Endothelial cell of umbilical vein (primary cell): ENCODE measurements at regions not wholly inside any gene's neighbourhood (a gene's known extent, or its start where the extent isn't known, plus 50 kb on each side); places are given as distances from the start of the nearest gene placed in this dataset.

Source experiments
- BruUV-seq: library from RNA; stranded (reverse); fragments of 400-500 nt; replicated peaks from 2 replicates; lab custom pipeline; 2021; lab: Mats Ljungman, UMichigan
- CTCF ChIA-PET: fragments of 300-600, 350-600 bp; sonication (Branson Sonifier 250); formaldehyde crosslinking; loops from one replicate; lab custom pipeline; 2021; ENCODE audit warnings: antibody characterized with exemption, inconsistent platforms; lab: Charles Lee
- POLR2A ChIA-PET: fragments of 300-600, 350-600 bp; sonication (Branson Sonifier 250); formaldehyde crosslinking; loops from one replicate; lab custom pipeline; 2021; ENCODE audit warnings: antibody characterized with exemption, inconsistent platforms; lab: Charles Lee
- DNase-seq: peaks from one replicate; pipeline ENCODE4 v3.0.0-alpha.2; 2011; ENCODE audit warnings: low read depth, low spot score
- FAIRE-seq: peaks from 2 replicates; lab custom pipeline; 2011; peaks lifted over from hg19 to GRCh38; lab: Jason Lieb, UNC
- H2AFZ ChIP-seq: 2 replicates; pipeline ENCODE4 v1.6.0; 2012; ENCODE audit warnings: low read depth, low read length, control low read depth, inconsistent platforms
- H3K27ac ChIP-seq: 2 replicates; pipeline ENCODE4 v1.5.1; 2011; ENCODE audit warnings: low read depth, mild to moderate bottlenecking, control low read depth, low read length, moderate library complexity; ENCODE audit not compliant: insufficient read depth
- H3K27me3 ChIP-seq, 2 experiments: 2 replicates each; pipeline versions ENCODE4 v1.6.0 to v1.6.1; 2011; ENCODE audit warnings: low read length in 2 of 2, mixed read lengths in 1 of 2; ENCODE audit not compliant: control insufficient read depth in 2 of 2, insufficient read depth in 2 of 2
- H3K36me3 ChIP-seq, 2 experiments: 2 replicates in 1 of 2; 3 replicates in 1 of 2; pipeline ENCODE4 v1.5.1; 2011; ENCODE audit warnings: low read length in 2 of 2, mild to moderate bottlenecking in 1 of 2, moderate library complexity in 1 of 2; ENCODE audit not compliant: control insufficient read depth in 2 of 2, insufficient read depth in 2 of 2; ENCODE audit errors: extremely low read depth in 1 of 2
- H3K4me1 ChIP-seq: 3 replicates; pipeline ENCODE4 v1.5.1; 2011; ENCODE audit warnings: mild to moderate bottlenecking, low read length; ENCODE audit not compliant: control insufficient read depth, insufficient read depth; ENCODE audit errors: extremely low read depth
- H3K4me2 ChIP-seq: 2 replicates; pipeline ENCODE4 v1.6.1; 2011; ENCODE audit warnings: low read length, control low read depth, mixed read lengths; ENCODE audit not compliant: insufficient read depth
- H3K4me3 ChIP-seq, 3 experiments: fragments of 200-600 bp in 1 of 3; sonication (generic), shearing (Covaris generic) in 1 of 3; replicated peaks in 1 of 3; 2 replicates each; pipeline ENCODE4 v1.5.1; 2011 to 2016; ENCODE audit warnings: control low read depth in 3 of 3, low read length in 3 of 3, mild to moderate bottlenecking in 2 of 3, inconsistent platforms in 1 of 3, low read depth in 1 of 3, moderate library complexity in 1 of 3; ENCODE audit not compliant: insufficient read depth in 1 of 3
- H3K79me2 ChIP-seq: 2 replicates; pipeline ENCODE4 v1.6.0; 2012; ENCODE audit warnings: low read length, inconsistent platforms; ENCODE audit not compliant: control insufficient read depth, insufficient read depth
- H3K9ac ChIP-seq: replicated peaks from 2 replicates; pipeline ENCODE3; 2011; ENCODE audit warnings: low read length, control low read depth; ENCODE audit not compliant: insufficient read depth; ENCODE audit errors: extremely low read depth
- H3K9me1 ChIP-seq: replicated peaks from 3 replicates; pipeline ENCODE4 v1.6.0; 2011; ENCODE audit warnings: mild to moderate bottlenecking, low read length; ENCODE audit not compliant: control insufficient read depth, insufficient read depth; ENCODE audit errors: extremely low read depth
- H3K9me3 ChIP-seq: replicated peaks from 2 replicates; pipeline ENCODE4 v1.5.1; 2012; ENCODE audit warnings: low read length, inconsistent platforms; ENCODE audit not compliant: control insufficient read depth, insufficient read depth
- H4K20me1 ChIP-seq: replicated peaks from 2 replicates; pipeline ENCODE3; 2011; ENCODE audit warnings: mild to moderate bottlenecking, low read length; ENCODE audit not compliant: control insufficient read depth, insufficient read depth; ENCODE audit errors: extremely low read depth
- EZH2 ChIP-seq: IDR thresholded peaks from 2 replicates; pipeline ENCODE4 v1.6.1; 2012; ENCODE audit warnings: borderline replicate concordance, low read depth, mild to moderate bottlenecking, moderate library complexity, low read length, inconsistent platforms; ENCODE audit not compliant: severe bottlenecking
- FOS ChIP-seq: IDR thresholded peaks from 2 replicates; pipeline ENCODE4 v1.6.1; 2011; ENCODE audit warnings: mild to moderate bottlenecking, low read length, moderate library complexity, borderline replicate concordance; ENCODE audit not compliant: insufficient read depth
- GATA2 ChIP-seq: IDR thresholded peaks from 2 replicates; pipeline ENCODE4 v1.7.0; 2011; ENCODE audit warnings: low read depth, mild to moderate bottlenecking, moderate library complexity, mixed read lengths, low read length; ENCODE audit not compliant: insufficient read length, insufficient read depth
- JUN ChIP-seq: IDR thresholded peaks from 2 replicates; pipeline ENCODE4 v1.6.1; 2011; ENCODE audit warnings: borderline replicate concordance, low read depth; ENCODE audit not compliant: insufficient read length, insufficient read depth
- MAX ChIP-seq: IDR thresholded peaks from 2 replicates; pipeline ENCODE4 v1.6.1; 2011; ENCODE audit not compliant: insufficient read depth, insufficient read length
- MYC ChIP-seq: IDR thresholded peaks from one replicate; pipeline ENCODE4 v1.6.1; 2011; ENCODE audit warnings: mild to moderate bottlenecking, low read depth, low read length
- POLR2A ChIP-seq: IDR thresholded peaks from 2 replicates; pipeline ENCODE4 v1.6.1; 2012; ENCODE audit warnings: low read depth, mild to moderate bottlenecking, control low read depth, low read length
- POLR2AphosphoS5 ChIP-seq: IDR thresholded peaks from 2 replicates; pipeline ENCODE4 v1.6.1; 2012; ENCODE audit warnings: low read depth, mild to moderate bottlenecking, control low read depth, low read length, moderate library complexity; ENCODE audit not compliant: insufficient read depth
- dilution Hi-C: fragments of 300-500 bp; cut with MboI; formaldehyde crosslinking; loops from one replicate; pipeline ENCODE4 v1.15.0; 2019; ENCODE audit warnings: low sequenced_read_pairs; ENCODE audit not compliant: extremely low pct_ligation_motif_present
- intact Hi-C: fragments of 100-400 bp; cut with micrococcal nuclease; formaldehyde crosslinking; loops from one replicate; pipeline ENCODE4 v1.10.0; 2022
- TF ChIP-seq, protein P1 (sequence below), 2 donors: IDR thresholded peaks; 1 replicate in 1 of 2; 2 replicates in 1 of 2; pipeline ENCODE4 v1.5.1; 2011; ENCODE audit warnings: low read length in 2 of 2, mild to moderate bottlenecking in 2 of 2, moderate library complexity in 2 of 2, control low read depth in 1 of 2, inconsistent platforms in 1 of 2, low read depth in 1 of 2; ENCODE audit not compliant: insufficient read depth in 1 of 2; ENCODE audit errors: extremely low read depth in 1 of 2

DNA sequence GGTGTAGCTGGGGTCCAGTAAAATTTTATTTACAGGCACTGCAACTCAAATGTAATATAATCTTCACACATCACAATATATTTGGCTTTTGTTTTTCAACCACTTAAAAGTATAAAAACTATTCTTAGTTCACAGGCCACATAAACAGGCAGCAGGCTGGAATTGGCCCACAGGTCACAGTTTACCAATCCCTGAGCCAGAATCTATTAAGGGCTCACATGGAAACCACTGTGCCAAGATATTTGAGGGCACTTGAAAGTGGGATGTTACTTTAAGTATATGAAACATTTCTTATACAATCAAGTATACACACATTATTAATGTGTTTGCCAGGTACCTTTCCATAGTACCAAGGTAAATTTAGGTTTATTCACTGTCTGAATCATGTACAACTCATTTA, 71.9 kb upstream of the PRDX6 start:
- Histone ChIP-seq H3K9ac (no peak overlapping the region), H3K4me1 (peaks cover 4% of the 10 kb centered on the region), H2AFZ (no peak overlapping the region), H3K79me2 (no peaks in the 10 kb centered on the region), H3K4me2 (no peak overlapping the region), H3K4me3 (no peak overlapping the region), H3K27ac (no peak overlapping the region), H3K9me1 (no peaks in the 10 kb centered on the region), H3K36me3 (no peaks in the 10 kb centered on the region), H4K20me1 (no peaks in the 10 kb centered on the region), H3K27me3 (no peaks in the 10 kb centered on the region), H3K9me3 (no peaks in the 10 kb centered on the region)
- ChIA-PET POLR2A (no interaction called here), CTCF (no interaction called here)
- no TSS peak for BruUV-seq
- dilution Hi-C loops (no loop called here), intact Hi-C loops (loop anchor here (5.0 kb wide), 1 partner anchor 198 kb away; the partner anchor contains the start of gene TNFSF4)
- no peak for DNase-seq
- TF ChIP-seq EZH2 (no peak), MAX (no peak), POLR2A (no peak), GATA2 (no peak), MYC (no peak), JUN (no peak), FOS (no peak), POLR2AphosphoS5 (no peak)
- TF ChIP-seq, protein P1, sequence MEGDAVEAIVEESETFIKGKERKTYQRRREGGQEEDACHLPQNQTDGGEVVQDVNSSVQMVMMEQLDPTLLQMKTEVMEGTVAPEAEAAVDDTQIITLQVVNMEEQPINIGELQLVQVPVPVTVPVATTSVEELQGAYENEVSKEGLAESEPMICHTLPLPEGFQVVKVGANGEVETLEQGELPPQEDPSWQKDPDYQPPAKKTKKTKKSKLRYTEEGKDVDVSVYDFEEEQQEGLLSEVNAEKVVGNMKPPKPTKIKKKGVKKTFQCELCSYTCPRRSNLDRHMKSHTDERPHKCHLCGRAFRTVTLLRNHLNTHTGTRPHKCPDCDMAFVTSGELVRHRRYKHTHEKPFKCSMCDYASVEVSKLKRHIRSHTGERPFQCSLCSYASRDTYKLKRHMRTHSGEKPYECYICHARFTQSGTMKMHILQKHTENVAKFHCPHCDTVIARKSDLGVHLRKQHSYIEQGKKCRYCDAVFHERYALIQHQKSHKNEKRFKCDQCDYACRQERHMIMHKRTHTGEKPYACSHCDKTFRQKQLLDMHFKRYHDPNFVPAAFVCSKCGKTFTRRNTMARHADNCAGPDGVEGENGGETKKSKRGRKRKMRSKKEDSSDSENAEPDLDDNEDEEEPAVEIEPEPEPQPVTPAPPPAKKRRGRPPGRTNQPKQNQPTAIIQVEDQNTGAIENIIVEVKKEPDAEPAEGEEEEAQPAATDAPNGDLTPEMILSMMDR (IDR thresholded peaks at IDR 0.05; ENCODE audit: extremely low read depth in 1 of 2, insufficient read depth in 1 of 2, low read depth in 1 of 2, low read length in 2 of 2): no peak
- FAIRE-seq: no peak
